Adrenal gland (tissue), 9 donors: ENCODE measurements at regions not wholly inside any gene's neighbourhood (a gene's known extent, or its start where the extent isn't known, plus 50 kb on each side); places are given as distances from the start of the nearest gene placed in this dataset.
A peak's percentile ranks its signal among the peaks of the same experiment; 100 is the strongest.

Source experiments
- DNase-seq, 7 donors: peaks; one replicate each; pipeline ENCODE4 v3.0.0-alpha.2; 2019 to 2020
- H3K27ac ChIP-seq, 5 donors: fragments of 200-600 bp; sonication (generic) in 4 of 5; 1 replicate in 3 of 5; 2 replicates in 2 of 5; pipeline versions ENCODE4 v1.5.1 to v1.8.0; 2016 to 2020; ENCODE audit warnings: mild to moderate bottlenecking in 1 of 5
- H3K27me3 ChIP-seq: fragments of 200-600 bp; 2 replicates; pipeline ENCODE4 v1.8.0; 2021
- H3K36me3 ChIP-seq, 2 donors: fragments of 200-600 bp; replicated peaks in 1 of 2; 1 replicate in 1 of 2; 2 replicates in 1 of 2; pipeline versions ENCODE4 v1.5.1 to v1.8.0; 2018 to 2022
- H3K4me1 ChIP-seq, 2 donors: fragments of 200-600 bp; replicated peaks in 1 of 2; 1 replicate in 1 of 2; 2 replicates in 1 of 2; pipeline versions ENCODE4 v1.5.1 to v1.8.0; 2018 to 2021
- H3K4me3 ChIP-seq, 4 donors: fragments of 200-600 bp; sonication (generic) in 3 of 4; one replicate each; pipeline ENCODE4 v1.5.1; 2016 to 2018
- H3K9me3 ChIP-seq, 3 donors: fragments of 200-600 bp; sonication (generic) in 1 of 3; replicated peaks in 1 of 3; 1 replicate in 2 of 3; 2 replicates in 1 of 3; pipeline versions ENCODE4 v1.5.1 to v1.8.0; 2016 to 2021
- CTCF ChIP-seq, 6 experiments: fragments of 450-650 bp in 4 of 6; fragments of 200-600 bp in 2 of 6; sonication (generic) in 1 of 6; IDR thresholded peaks; 1 replicate in 5 of 6; 2 replicates in 1 of 6; pipeline versions ENCODE4 v1.5.1 to v1.8.0; 2016 to 2021; ENCODE audit warnings: antibody characterized with exemption in 6 of 6, mild to moderate bottlenecking in 2 of 6, moderate library complexity in 1 of 6
- POLR2A ChIP-seq, 2 donors: fragments of 450-650 bp; IDR thresholded peaks; one replicate each; pipeline ENCODE4 v1.6.1; 2017; ENCODE audit warnings: antibody characterized with exemption in 2 of 2, mild to moderate bottlenecking in 2 of 2, moderate library complexity in 1 of 2
- WGBS, 4 donors: extraction: QIAGEN DNeasy Blood & Tissue Kit in 2 of 4; methylation state at CpG; one replicate each; pipeline versions ENCODE4 v1.1.5 to v1.1.7; 2013 to 2017; 5-methylcytosine and 5-hydroxymethylcytosine counted together
- intact Hi-C, 2 donors: fragments of 100-400 bp; cut with DNase I; formaldehyde crosslinking; loops; one replicate each; pipeline versions ENCODE4 v1.14.1 to v1.15.0; 2022 to 2023
- donor health status: healthy with polysubstance abuse.
- donor health status: Bipolar disorder and iron deficiency.
- donor health status: DM: yes; HTN: yes; CAD: no.
- donor health status: DM: no; HTN: no; CAD: no.
- donor health status: DM: no; HTN: no; CAD: no.

GRCh38 chr14:101193106-101193844, 289.8 kb upstream of the RTL1 start:
- Histone ChIP-seq H3K36me3 (no peaks in the 10 kb centered on the region), H3K9me3 (no peaks in the 10 kb centered on the region), H3K27me3 (no peaks in the 10 kb centered on the region), H3K27ac (no peak overlapping the region), H3K4me1 (no peaks in the 10 kb centered on the region), H3K4me3 (no peak overlapping the region)
- peak in 2 of 7 donors; percentile 11 to 44 for DNase-seq
- intact Hi-C loops: no loop called here
- WGBS, 4 donors: 82 to 89% (median 85%) methylated on average over 12 to 16 of the region's 16 CpGs
- TF ChIP-seq POLR2A (IDR thresholded peaks at IDR 0.05) (no peak), CTCF (IDR thresholded peaks at IDR 0.05) (no peak)

DNA sequence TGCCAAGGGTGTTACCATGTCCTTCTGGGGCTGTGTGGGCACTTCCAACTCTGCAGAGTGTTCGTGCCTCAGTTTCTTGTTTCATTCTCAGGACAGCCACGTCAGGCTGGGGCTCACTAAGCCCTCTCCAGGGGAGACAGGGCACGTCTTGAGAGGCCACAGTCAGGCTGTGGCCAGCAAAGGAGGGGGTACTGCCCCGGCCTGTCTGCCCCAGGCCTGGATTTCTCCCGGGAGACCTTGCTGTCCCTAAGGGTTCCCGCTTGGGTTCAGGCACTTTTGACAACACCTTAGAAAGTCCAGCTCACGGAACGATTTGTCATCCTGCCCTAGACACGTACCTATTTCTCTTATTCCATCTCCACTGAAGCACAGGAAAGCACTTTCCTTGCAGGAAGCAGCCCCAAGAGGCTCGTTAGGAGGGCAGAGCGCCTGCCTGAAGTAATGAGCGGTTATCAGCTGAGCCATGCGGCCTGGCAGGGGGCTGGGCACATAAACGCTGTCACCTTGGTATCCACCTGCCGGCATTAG, 290.4 kb upstream of the RTL1 start:
- H3K27ac ChIP-seq: no peak overlapping the region
- H3K4me3 ChIP-seq: no peak overlapping the region
- no peak for TF ChIP-seq POLR2A (IDR thresholded peaks at IDR 0.05)
- TF ChIP-seq CTCF (IDR thresholded peaks at IDR 0.05): no peak
- no peaks in the 10 kb centered on the region for H3K4me1 ChIP-seq
- intact Hi-C loops: no loop called here
- DNase-seq: peak in 1 of 7 donors; percentile 6
- 78 to 85% (median 81%) methylated on average over 7 to 15 of the region's 15 CpGs for WGBS, 4 donors
- no peaks in the 10 kb centered on the region for H3K36me3 ChIP-seq
- H3K9me3 ChIP-seq: no peaks in the 10 kb centered on the region
- no peaks in the 10 kb centered on the region for H3K27me3 ChIP-seq

GRCh38 chr14:101194373-101195308, 291.1 kb upstream of the RTL1 start:
- DNase-seq: peak in 2 of 7 donors; percentile 9 to 28
- H3K27ac ChIP-seq: no peak overlapping the region
- H3K36me3 ChIP-seq: no peaks in the 10 kb centered on the region
- TF ChIP-seq POLR2A (IDR thresholded peaks at IDR 0.05) (no peak), CTCF (IDR thresholded peaks at IDR 0.05) (no peak)
- no peaks in the 10 kb centered on the region for H3K27me3 ChIP-seq
- H3K4me3 ChIP-seq: no peak overlapping the region
- no peaks in the 10 kb centered on the region for H3K9me3 ChIP-seq
- intact Hi-C loops: no loop called here
- WGBS, 4 donors: 76 to 92% (median 87%) methylated on average over 6 to 20 of the region's 20 CpGs
- H3K4me1 ChIP-seq: no peaks in the 10 kb centered on the region

GRCh38 chr14:101195309-101195901, 291.9 kb upstream of the RTL1 start:
- peak in 2 of 7 donors; percentile 12 to 25 for DNase-seq
- Histone ChIP-seq H3K4me3 (no peak overlapping the region), H3K36me3 (no peaks in the 10 kb centered on the region), H3K27ac (no peak overlapping the region), H3K9me3 (no peaks in the 10 kb centered on the region), H3K4me1 (no peaks in the 10 kb centered on the region), H3K27me3 (no peaks in the 10 kb centered on the region)
- no peak for TF ChIP-seq CTCF (IDR thresholded peaks at IDR 0.05)
- no peak for TF ChIP-seq POLR2A (IDR thresholded peaks at IDR 0.05)
- intact Hi-C loops: no loop called here
- WGBS, 4 donors: 73 to 87% (median 80%) methylated on average over 8 to 12 of the region's 12 CpGs
